Ovary (tissue), 3 donors: ENCODE measurements at regions not wholly inside any gene's neighbourhood (a gene's known extent, or its start where the extent isn't known, plus 50 kb on each side); places are given as distances from the start of the nearest gene placed in this dataset.

ENCODE experiments used
- CTCF ChIP-seq, 3 donors: fragments of 450-650 bp in 2 of 3; fragments of 200-600 bp in 1 of 3; IDR thresholded peaks; one replicate each; pipeline versions ENCODE4 v1.5.1 to v1.8.0; 2016 to 2022; ENCODE audit warnings: antibody characterized with exemption in 3 of 3, mild to moderate bottlenecking in 1 of 3
- EP300 ChIP-seq: sonication (generic); formaldehyde crosslinking; IDR thresholded peaks from one replicate; pipeline ENCODE4 v1.6.1; 2017; ENCODE audit warnings: antibody characterized with exemption
- POLR2A ChIP-seq: fragments of 450-650 bp; IDR thresholded peaks from one replicate; pipeline ENCODE4 v1.6.1; 2017; ENCODE audit warnings: antibody characterized with exemption, mild to moderate bottlenecking, moderate library complexity
- donor health status: DM: no; HTN: no; CAD: no.

- no peak for TF ChIP-seq CTCF (IDR thresholded peaks at IDR 0.05)
- no peak for TF ChIP-seq EP300
- TF ChIP-seq POLR2A, result no peak
Measured at GRCh38 chr4:13180701-13181100, 303.4 kb downstream of the RAB28 start.
